ENCODE measurements at regions not wholly inside any gene's neighbourhood (a gene's known extent, or its start where the extent isn't known, plus 50 kb on each side); places are given as distances from the start of the nearest gene placed in this dataset.
A peak's percentile ranks its signal among the peaks of the same experiment; 100 is the strongest.
"Not testable (repeated sequence)": the region's sequence is repeated elsewhere in the genome, so short reads cannot be mapped to it uniquely, and the experiment has no call there.

DNA sequence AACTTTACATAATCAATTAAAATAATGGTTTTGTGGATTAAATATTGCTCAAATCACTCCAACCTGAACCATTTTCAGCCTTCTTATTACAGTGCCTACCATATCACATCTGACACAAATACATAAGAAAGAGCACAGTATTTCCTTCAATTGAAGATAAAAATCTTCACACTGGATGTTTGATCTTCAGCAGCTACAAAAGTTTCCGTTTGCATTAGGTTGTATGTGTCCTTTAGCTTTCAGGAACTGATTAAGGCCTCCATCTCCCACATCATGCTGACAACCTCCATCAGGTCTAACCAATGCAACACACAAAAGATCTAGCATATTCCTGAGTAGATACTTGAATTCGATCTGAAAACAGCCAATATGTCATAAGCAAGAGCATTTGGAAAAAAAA lies 195.1 kb upstream of the NR5A2 start:
- no peak for ATAC-seq
- DNase-seq = no peak
- intact Hi-C loops (cut with DNase I, micrococcal nuclease) = no loop called here

DNA sequence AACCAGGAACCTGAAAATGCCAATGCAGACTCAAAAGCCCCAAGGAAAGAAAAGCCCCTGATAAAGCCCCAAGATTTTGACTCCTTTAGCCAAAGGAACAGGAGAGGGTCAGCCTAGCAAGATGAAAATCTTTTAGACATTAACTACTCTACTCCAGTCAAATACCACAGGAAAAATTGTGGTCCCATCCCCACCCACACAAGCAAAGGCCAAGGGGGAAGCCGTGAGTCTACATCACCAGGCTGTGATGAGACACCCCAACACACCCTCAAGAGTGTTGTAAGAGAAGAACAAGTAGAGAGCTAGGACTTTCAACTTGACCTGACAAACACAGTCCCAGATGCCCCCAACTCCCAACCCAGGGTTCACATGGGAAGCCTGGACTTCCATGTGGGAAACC lies 192.8 kb upstream of the NR5A2 start:
- ATAC-seq = no peak
- intact Hi-C loops (cut with DNase I, micrococcal nuclease) = no loop called here

DNA sequence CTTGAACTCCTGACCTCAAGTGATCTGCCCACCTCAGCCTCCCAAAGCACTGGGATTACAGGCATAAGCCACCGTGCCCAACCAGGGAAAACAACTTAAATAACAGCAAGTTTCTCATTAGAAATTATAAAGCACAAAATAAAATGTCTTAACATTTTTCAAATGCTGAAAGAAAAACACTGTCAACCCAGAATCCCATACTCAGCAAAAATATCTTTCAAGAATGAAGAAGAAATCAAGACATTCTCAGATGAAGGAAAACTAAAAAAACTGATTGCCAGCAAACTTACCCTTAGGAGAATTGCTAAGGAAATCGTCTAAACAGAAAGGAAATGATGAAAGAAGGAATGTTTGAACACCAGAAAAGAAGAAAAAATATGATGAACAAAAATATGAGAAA lies 191.1 kb upstream of the NR5A2 start:
- DNase-seq = no peak
- intact Hi-C loops (cut with DNase I, micrococcal nuclease) = no loop called here
- no peak for ATAC-seq

More for the DNA sequence above, 192.8 kb upstream of the NR5A2 start:
- DNase-seq = no peak

DNA sequence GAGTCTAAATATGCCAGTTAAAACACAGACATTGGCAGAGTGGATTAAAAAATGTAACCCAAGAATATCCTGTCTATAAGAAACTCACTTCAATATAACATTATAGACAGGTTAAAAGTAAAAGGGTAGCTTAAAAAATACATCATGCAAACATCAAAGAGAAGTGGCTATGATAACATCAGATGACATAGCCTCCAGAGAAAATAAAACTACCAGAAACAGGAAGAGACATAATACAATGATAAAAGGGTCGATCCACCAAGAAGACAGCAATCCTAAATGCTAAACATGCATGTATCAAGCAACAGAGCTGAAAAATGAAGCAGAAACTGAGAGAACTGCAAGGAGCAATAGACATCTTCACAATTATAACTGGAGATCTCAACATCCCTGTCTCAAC lies 190.2 kb upstream of the NR5A2 start:
- ATAC-seq (no peak), DNase-seq (no peak)
- intact Hi-C loops (cut with DNase I, micrococcal nuclease) = no loop called here

DNA sequence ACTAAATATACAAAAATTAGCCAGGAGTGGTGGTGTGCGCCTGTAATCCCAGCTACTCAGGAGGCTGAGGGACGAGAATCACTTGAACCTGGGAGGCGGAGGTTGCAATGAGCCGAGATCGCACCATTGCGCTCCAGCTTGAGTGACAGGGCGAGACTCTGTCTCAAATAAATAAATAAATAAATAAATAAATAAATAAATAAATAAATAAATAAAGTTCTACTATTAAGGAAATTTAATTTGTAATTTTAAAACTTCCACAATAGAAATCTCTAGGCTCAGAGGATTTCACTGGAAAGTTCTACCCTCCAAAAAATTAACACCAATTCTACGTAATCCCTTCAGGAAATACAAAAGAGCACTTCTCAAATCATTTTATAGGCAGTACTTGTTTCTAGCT lies 187.9 kb upstream of the NR5A2 start:
- ATAC-seq; DNase-seq; intact Hi-C loops (cut with DNase I, micrococcal nuclease): not testable (repeated sequence)

DNA sequence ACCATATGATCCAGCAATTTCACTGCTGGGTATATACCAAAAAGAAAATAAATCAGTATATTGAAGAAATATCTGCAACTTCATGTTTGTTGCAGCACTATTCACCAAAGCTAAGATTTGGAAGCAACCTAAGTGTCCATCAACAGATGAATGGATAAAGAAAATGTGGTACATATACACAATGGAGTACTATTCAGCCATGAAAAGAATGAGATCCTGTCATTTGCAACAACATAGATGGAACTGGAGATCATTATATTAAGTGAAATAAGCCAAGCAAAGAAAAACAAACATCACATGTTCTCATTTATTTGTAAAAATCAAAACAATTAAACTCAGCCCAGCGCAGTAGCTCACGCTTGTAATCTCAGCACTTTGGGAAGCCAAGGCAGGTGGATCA lies 184.4 kb upstream of the NR5A2 start:
- DNase-seq; intact Hi-C loops (cut with DNase I, micrococcal nuclease); ATAC-seq: not testable (repeated sequence)

DNA sequence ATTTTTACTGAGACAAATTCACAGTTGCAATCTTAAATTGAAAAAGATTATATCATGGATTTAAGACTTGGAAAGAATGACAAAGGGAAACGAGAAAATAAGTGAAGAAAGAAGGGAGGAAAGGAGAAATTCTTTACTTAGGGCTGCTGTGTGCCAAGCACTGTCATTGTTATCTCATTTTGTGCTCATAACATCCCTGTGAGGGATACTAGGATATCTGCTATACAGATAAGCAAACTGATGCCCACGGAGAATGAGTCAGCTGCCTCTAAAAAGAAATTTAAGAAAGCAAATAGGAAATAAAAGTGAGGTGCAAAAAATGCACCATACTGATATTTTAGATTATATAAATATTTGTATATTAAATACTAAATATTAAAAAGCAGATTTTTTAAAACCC lies 183.6 kb upstream of the NR5A2 start:
- no peak for DNase-seq
- ATAC-seq = no peak
- intact Hi-C loops (cut with DNase I, micrococcal nuclease) = no loop called here

DNA sequence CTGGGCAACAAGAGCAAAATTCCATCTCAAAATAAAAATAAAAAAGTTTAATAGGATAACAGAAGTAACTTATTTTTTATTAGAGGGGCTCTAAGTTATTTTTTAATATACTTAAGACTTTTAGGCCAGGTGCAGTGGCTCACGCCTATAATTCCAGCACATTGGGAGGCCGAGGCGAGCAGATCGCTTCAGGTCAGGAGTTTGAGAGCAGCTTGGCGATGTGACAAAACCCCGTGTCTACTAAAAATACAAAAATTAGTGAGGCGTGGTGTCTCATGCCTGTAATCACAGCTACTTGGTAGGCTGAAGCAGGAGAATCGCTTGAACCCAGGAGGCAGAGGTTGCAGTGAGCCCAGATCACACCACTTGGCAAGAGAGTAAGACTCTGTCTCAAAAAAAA lies 180.5 kb upstream of the NR5A2 start:
- no peak for DNase-seq
- intact Hi-C loops (cut with DNase I, micrococcal nuclease) = no loop called here
- ATAC-seq = no peak

DNA sequence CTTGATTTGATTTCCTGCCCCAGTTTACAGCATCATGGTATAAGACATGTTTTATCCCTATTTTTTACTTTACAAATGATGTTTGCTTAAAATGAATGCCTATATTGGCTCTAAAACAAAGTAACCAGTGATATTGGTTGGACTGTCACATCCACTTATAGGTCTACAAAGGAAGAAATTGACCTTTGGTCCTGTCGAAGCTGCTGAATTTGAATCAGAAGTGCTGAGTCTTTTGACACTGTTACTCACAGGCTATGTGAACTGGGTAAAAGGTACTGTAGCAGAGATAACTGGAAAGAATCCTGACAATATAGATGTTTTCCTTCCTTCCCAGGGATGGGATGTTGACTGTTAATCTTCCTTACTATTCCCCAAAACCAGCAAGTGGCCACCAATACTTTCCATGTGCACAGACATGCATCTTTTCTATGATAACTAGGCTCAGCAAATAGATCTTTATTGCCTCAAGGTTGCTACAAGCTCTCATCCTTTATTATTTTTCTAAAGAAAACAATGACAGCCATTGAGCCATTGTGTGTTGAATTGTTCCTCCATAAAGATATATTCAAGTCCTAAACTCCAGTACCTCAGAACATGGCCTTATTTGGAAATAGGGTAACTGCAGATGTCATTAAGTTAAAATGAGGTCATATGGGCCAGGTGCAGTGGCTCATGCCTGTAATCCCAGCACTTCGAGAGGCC lies 175.9 kb upstream of the NR5A2 start:
- DNase-seq (no peak), ATAC-seq (peak; percentile 40)
- intact Hi-C loops (cut with DNase I, micrococcal nuclease) = no loop called here

DNA sequence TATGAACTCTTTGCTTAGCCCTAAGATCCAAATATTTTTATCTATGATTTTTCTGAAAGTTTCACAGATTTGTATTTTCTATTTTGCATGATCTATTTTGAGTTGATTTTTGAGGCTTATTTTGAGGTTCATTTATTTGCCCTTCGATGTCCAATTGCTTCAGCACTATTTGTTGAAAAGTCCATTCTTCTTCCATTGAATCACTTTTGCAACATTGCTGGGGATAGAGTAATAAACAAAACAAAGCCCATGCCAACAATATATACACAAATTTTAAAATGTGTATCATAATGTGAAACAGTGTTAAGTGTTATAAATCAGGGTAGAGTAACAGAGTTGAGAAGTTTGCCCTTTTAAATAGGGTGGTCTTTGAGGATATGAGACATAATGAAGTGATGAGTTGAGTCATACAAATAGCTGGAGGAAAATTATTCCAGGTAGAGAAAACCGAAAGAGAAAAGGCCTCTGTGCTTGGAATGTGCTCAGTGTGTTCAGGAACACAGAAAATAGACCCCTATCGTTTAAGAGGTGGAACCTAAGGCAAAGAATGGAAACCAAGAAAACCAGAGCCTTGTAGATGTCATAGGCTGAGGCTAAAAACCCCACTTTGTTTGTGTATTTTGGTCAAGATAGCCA lies 172.7 kb upstream of the NR5A2 start:
- ATAC-seq (no peak), DNase-seq (no peak)
- intact Hi-C loops (cut with DNase I, micrococcal nuclease) = no loop called here

DNA sequence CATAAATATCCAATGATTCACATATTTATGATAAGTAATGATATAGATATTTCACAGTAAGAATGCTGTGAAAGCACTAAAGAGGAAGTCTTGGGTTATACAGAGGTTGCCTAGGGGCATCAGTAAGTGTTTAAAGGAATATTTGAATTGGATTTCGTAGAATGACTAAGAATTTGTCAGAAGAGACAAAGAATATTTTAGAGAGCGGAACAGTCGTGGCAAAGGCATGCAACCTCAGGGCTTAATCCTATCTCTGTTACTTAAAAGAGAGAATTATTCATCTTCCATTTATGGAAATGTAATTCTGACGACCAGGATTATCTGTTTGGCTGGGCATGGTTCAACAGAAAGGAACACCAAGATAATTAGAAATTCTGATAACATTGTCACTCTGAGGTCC lies 171.9 kb upstream of the NR5A2 start:
- no peak for DNase-seq
- ATAC-seq = no peak
- intact Hi-C loops (cut with DNase I, micrococcal nuclease) = no loop called here

DNA sequence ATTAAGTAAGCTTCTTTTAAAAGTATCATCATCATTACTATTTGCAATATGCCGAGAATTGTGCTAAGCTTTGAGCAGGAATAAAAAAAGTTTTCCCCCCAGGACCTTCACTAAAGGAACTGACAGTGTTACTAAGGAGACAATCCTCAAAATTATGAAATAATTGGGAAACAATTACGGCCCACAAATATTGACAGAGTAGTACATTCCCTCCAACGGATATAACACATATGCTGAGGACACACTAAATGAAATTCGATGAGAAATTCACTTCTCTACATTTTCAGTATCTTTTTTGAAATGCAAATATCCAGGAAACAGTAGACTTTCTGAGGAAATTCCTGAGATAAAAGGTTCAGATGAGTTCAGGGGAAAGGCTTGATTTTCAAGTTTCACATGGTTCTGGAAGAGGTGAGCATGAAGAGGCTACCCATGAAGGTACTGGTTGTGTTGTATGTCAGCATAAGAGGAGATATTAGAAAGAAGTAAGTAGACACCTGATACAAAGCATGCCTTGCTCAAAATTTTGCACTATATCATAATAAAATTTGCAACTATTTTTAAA lies 171.2 kb upstream of the NR5A2 start:
- DNase-seq (no peak), ATAC-seq (no peak)
- intact Hi-C loops (cut with DNase I, micrococcal nuclease) = no loop called here

DNA sequence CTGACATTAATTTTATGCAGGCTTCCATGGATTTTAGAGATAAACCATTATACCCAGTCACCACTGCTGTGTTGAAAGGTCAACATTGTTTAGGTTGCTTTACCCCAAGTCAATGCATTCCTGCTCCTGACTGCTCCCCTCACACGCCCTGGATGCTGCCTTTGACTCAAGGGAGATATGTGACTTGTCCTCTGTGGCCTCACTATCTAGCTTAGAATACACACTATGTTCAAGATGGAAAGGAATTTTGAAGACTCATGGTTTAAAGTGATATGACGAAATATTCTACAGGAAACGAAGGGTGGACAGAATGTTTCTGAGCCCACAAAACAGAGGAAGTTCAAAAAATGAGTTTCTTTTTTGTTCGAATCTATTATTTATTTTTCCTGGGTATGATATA lies 170.4 kb upstream of the NR5A2 start:
- intact Hi-C loops (cut with DNase I, micrococcal nuclease) = no loop called here

DNA sequence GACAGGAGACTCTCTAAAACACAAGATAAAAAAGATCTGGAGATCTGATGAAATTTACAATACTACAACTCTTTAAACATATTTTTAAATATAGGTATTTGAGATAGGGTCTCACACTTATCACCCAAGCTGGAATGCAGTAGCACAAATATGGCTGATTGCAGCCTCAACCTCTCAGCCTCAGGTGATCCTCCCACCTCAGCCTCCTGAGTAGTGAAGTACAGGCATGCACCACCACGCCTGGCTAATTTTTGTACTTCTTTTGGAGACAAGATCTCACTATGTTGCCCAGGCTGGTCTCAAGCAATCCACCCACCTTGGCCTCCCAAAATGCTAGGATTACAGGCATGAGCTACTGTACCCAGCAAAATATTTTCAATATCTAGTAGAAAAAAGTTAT lies 170.0 kb upstream of the NR5A2 start:
- DNase-seq = no peak
- intact Hi-C loops (cut with DNase I, micrococcal nuclease) = no loop called here
- ATAC-seq = no peak

More for the DNA sequence above, 170.4 kb upstream of the NR5A2 start:
- DNase-seq = no peak
- no peak for ATAC-seq

DNA sequence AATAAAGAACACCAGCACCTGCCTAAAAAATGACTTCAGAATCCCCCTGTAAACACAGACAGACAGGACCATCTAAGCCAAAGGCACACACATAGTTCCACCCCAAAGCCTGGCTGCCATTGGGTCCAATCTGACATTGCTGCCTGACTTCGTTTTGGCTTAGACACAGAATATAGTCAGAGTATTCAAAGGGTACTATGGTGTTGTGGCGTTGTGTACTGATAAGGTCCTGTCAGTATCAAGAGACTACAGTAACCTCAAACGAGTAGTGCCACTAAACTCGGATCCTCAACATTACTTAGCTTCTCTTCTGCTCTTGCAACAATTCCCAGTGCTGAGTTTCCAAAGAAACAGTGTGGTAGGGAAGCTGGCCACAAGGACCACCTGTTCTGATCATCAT lies 169.3 kb upstream of the NR5A2 start:
- ATAC-seq = no peak
- DNase-seq = no peak
- intact Hi-C loops (cut with DNase I, micrococcal nuclease) = no loop called here

DNA sequence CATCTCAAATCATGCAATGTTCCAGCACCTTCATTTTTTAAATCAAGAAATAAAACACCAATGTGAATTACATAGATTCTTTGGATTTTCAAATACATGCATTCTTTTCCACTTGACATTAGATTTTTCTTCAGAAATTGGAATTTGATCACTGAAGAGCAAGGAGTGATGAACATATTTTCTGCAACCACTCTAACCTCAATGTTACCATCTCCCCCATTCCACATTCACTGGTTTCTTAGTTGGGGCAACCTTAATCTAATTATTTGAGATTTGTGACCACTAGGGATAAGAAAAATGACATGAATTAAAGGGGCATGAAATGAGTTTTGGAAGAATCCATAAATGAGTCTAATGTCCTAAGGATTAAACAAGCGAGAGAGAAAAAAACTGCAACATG lies 168.7 kb upstream of the NR5A2 start:
- ATAC-seq (no peak), DNase-seq (no peak)
- intact Hi-C loops (cut with DNase I, micrococcal nuclease) = no loop called here

DNA sequence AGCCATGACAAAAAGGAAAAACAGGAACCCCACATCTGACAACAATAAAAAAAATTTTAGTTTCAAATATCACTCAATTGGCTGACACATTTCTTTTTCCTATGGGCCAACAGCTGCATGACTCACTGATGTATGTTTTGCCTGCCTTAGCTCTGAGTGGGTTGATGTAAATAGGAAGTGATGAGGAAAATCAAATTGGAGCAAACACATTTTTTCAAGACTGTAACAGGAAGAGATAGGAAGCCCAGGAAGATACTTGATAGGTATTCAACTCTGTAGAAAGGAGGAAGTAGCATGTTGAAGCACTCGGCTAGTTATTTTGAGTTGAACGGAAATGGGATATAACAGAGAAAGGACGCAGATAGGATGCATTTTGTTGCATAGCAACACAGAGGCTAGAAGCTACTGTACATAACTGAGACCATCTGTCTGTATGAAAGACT lies 168.0 kb upstream of the NR5A2 start:
- intact Hi-C loops (cut with DNase I, micrococcal nuclease) = no loop called here
- no peak for ATAC-seq
- DNase-seq = no peak

DNA sequence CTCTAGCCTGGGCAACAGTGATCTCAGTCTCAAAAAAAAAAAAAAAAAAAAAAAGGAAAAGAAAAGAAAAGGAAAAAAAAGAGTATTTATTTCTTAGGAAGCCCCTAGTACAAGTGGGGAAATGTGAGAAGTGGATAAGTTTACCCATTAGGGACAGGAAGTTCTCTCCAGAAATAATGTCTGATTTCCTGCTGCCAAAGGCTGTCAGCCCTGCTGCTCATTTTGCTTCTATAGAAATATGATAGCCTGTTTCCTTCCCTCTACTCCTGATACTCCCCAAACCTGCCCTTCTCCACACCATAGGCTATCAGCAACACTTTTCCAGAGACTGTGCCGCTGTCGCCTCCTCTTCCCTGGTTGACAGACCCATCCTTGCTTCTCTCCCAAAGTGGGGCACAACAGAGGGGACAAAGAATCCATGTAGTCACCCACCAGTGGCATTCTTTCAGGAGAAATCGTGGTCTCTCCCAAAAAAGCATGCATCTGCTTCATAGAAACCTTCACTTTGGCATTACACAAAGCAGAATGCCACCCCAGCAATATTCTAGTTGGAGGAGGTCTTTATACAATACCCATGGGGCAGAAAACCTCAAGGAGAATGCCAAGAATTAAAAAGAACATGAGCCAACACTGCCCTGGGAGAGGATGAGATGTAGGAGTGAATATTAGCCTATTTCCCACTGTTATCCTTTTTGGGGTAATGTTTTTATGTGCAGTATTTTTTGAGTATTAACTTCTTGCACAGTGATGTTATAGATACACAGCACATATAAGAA lies 166.3 kb upstream of the NR5A2 start:
- DNase-seq (no peak), ATAC-seq (no peak)
- intact Hi-C loops (cut with DNase I, micrococcal nuclease) = no loop called here

DNA sequence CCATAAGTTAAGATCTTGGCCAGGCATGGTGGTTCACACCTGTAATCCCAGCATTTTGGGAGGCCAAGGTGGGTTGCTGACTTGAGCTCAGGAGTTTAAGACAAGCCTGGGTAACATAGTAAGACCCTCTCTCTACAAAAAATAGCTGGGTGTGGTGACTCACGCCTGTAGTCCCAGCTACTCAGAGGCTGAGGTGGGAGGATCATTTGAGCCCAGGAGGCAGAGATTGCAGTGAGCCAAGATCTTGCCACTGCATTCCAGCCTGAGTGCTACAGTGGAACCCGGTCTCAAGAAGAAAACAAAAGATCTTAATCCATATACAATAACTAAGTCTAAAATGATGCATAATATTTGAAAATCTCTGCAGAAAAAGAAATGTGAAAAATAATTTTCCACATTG lies 165.5 kb upstream of the NR5A2 start:
- no peak for DNase-seq
- ATAC-seq = no peak
- intact Hi-C loops (cut with DNase I, micrococcal nuclease) = no loop called here

DNA sequence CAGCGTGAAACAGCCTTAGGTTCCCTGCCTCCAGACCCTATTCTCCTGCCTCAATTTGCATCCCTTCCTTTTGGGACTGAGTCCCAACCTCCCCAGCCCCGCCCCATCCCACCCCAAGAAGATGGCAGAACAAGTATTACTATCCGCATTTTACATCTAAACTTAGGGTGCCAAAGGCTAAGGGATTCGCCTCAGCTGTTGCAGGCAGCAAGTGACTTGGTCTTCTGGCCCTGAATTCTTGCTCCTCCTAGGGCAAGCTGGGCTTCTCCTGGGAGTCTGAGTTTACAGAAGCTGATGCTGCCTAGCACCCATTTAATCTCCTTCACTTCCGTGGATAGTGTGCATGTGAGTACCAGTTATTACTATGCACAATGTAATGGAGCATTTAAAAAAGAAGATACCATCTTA lies 161.3 kb upstream of the NR5A2 start:
- DNase-seq = no peak
- no peak for ATAC-seq
- intact Hi-C loops (cut with DNase I, micrococcal nuclease) = no loop called here
